ENCODE measurements at regions not wholly inside any gene's neighbourhood (a gene's known extent, or its start where the extent isn't known, plus 50 kb on each side); places are given as distances from the start of the nearest gene placed in this dataset.

- DNase-seq: no peak
Observed at GRCh38 chr11:134581966-134582769, 170.1 kb upstream of the B3GAT1 start.

GRCh38 chr11:134581121-134581626 lies 169.1 kb upstream of the B3GAT1 start:
- no peak for DNase-seq

- no peak for DNase-seq
Observed at GRCh38 chr11:134580610-134580975, 168.6 kb upstream of the B3GAT1 start.

- DNase-seq: no peak
Observed at GRCh38 chr11:134579724-134580609, 167.9 kb upstream of the B3GAT1 start.

- DNase-seq: no peak
Observed at GRCh38 chr11:134578807-134579723, 167.0 kb upstream of the B3GAT1 start.

- DNase-seq: no peak
Observed at GRCh38 chr11:134577751-134578395, 165.8 kb upstream of the B3GAT1 start.

GRCh38 chr11:134576721-134577171 lies 164.7 kb upstream of the B3GAT1 start:
- no peak for DNase-seq

GRCh38 chr11:134576286-134576685 lies 164.2 kb upstream of the B3GAT1 start:
- no peak for DNase-seq

GRCh38 chr11:134575504-134576230 lies 163.6 kb upstream of the B3GAT1 start:
- no peak for DNase-seq

- DNase-seq: no peak
Observed at GRCh38 chr11:134574947-134575346, 162.9 kb upstream of the B3GAT1 start.

GRCh38 chr11:134574425-134574824 lies 162.4 kb upstream of the B3GAT1 start:
- DNase-seq: no peak

GRCh38 chr11:134573857-134574256 lies 161.8 kb upstream of the B3GAT1 start:
- no peak for DNase-seq

- DNase-seq: no peak
Observed at GRCh38 chr11:134572741-134573675, 161.0 kb upstream of the B3GAT1 start.

GRCh38 chr11:134571301-134571700 lies 159.3 kb upstream of the B3GAT1 start:
- DNase-seq: no peak

- DNase-seq: no peak
Observed at GRCh38 chr11:134569195-134569594, 157.2 kb upstream of the B3GAT1 start.

- no peak for DNase-seq
Observed at GRCh38 chr11:134566311-134566710, 154.3 kb upstream of the B3GAT1 start.

- DNase-seq: no peak
Observed at GRCh38 chr11:134565343-134565891, 153.4 kb upstream of the B3GAT1 start.

GRCh38 chr11:134564472-134565200 lies 152.6 kb upstream of the B3GAT1 start:
- DNase-seq: no peak

GRCh38 chr11:134562941-134563471 lies 151.0 kb upstream of the B3GAT1 start:
- DNase-seq: no peak

Data from NCI-H446 treated with DMSO at 0.1 percent for 48 hours (cell line).